ENCODE measurements at regions not wholly inside any gene's neighbourhood (a gene's known extent, or its start where the extent isn't known, plus 50 kb on each side); places are given as distances from the start of the nearest gene placed in this dataset.
"Not testable (repeated sequence)": the region's sequence is repeated elsewhere in the genome, so short reads cannot be mapped to it uniquely, and the experiment has no call there.

GRCh38 chr10:6847561-6847960, 267.5 kb upstream of the PRKCQ start:
- intact Hi-C loops (cut with DNase I), result no loop called here

GRCh38 chr10:6843894-6844650, 264.0 kb upstream of the PRKCQ start:
- intact Hi-C loops (cut with DNase I), result no loop called here
- no peak for DNase-seq

More at GRCh38 chr10:6847561-6847960, 267.5 kb upstream of the PRKCQ start:
- no peak for DNase-seq

GRCh38 chr10:6843481-6843881, 263.4 kb upstream of the PRKCQ start:
- intact Hi-C loops (cut with DNase I), result no loop called here
- peak in 35 of 42 donors; percentile 11 to 75 (median 48) for DNase-seq

DNA sequence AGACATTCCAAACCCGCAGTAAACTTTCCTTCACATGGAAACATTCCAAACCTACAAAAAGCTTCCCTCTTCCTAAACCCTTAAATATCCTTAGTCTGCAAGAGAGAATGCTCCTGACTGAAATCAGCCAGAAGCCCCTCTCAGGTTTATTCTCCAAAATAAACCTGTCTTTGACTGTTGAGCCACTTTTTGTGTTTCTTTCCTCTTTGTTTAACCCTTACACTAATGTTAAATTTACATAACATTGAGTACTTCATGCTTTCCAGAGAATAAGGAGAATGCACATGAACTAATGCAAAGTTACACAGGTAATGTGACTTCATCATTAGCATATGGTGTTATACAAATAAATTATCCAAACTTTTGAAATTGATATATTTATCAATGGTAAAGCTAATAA, 262.6 kb upstream of the PRKCQ start:
- no peak for DNase-seq
- intact Hi-C loops (cut with DNase I), result no loop called here

GRCh38 chr10:6841761-6842160, 261.7 kb upstream of the PRKCQ start:
- intact Hi-C loops (cut with DNase I), result no loop called here
- DNase-seq, result no peak

GRCh38 chr10:6840766-6841165, 260.7 kb upstream of the PRKCQ start:
- intact Hi-C loops (cut with DNase I), result no loop called here
- no peak for DNase-seq

GRCh38 chr10:6840201-6840691, 260.2 kb upstream of the PRKCQ start:
- intact Hi-C loops (cut with DNase I), result no loop called here
- DNase-seq, result no peak

GRCh38 chr10:6838118-6838517, 258.0 kb upstream of the PRKCQ start:
- intact Hi-C loops (cut with DNase I), result no loop called here
- peak in 1 of 42 donors; percentile 22 for DNase-seq

DNA sequence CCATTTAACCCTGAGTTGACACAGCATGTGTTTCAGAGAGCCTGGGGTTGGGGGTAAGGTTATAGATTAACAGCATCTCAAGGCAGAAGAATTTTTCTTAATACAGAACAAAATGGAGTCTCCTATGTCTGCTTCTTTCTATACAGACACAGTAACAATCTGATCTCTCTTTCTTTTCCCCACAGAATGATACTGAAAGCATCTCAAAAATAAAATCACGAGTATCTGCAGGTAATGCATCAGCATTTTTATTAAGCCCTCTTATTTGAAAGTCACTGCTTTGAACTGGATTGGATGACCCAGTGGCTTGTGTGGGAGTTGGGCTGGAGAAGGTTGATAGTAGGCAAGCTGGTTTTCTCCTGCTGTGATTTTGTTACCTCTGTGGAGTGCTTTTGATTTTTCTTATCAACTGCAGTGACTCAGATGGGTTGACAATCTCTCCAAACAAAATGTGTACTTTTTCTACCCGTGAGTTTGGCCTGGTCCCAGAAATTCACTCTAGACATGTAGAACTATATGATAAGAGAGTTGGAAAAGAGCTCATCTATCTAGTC, 253.5 kb upstream of the PRKCQ start:
- intact Hi-C loops (cut with DNase I), result no loop called here
- no peak for DNase-seq

DNA sequence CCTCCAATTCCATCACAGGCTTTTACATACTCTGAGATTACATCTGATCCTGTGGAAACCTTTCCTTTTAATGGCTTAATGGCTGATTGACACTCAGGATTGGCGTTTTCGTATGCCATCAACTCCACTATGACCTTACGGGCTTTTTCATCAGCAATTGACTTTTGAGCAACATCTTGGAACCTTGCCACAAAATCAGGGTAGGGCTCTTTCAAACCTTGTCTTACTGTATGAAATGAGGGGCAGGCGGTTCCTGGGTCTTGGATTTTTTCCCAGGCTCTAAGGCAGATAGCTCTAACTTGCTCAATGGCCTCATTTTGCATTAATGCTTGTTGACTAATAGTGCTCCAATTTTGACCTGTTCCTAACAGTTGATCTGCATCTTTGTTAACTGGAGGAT, 250.9 kb upstream of the PRKCQ start:
- intact Hi-C loops (cut with DNase I); DNase-seq: not testable (repeated sequence)

GRCh38 chr10:6824793-6825192, 244.7 kb upstream of the PRKCQ start:
- intact Hi-C loops (cut with DNase I); DNase-seq: not testable (repeated sequence)

- intact Hi-C loops (cut with DNase I), result no loop called here
- DNase-seq, result no peak
Observed at GRCh38 chr10:6823770-6824169, 243.7 kb upstream of the PRKCQ start.

GRCh38 chr10:6819301-6819700, 239.2 kb upstream of the PRKCQ start:
- no peak for DNase-seq
- intact Hi-C loops (cut with DNase I), result no loop called here

GRCh38 chr10:6817770-6818169, 237.7 kb upstream of the PRKCQ start:
- intact Hi-C loops (cut with DNase I), result no loop called here

DNA sequence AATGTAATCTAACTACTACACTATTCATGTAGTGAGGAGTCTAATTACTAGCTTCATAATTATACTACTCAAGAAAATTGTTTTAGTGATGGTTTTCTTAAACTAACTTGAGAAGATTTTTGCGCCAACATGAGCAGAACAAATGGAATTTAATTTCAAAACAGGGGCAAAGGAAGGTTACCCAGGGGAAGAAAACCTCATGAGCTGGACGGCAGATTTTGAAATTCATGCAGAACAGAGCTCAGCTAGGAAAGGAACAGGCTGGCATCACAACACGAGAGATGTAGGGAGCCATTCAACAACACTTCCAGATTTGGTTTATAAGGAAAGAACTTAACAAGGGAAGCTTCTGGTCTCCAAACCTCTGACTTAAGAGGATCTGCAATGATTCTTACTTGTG, 235.3 kb upstream of the PRKCQ start:
- intact Hi-C loops (cut with DNase I), result no loop called here

More at GRCh38 chr10:6817770-6818169, 237.7 kb upstream of the PRKCQ start:
- DNase-seq, result no peak

GRCh38 chr10:6813856-6814255, 233.8 kb upstream of the PRKCQ start:
- intact Hi-C loops (cut with DNase I), result no loop called here
- no peak for DNase-seq

More for the DNA sequence above, 235.3 kb upstream of the PRKCQ start:
- no peak for DNase-seq

DNA sequence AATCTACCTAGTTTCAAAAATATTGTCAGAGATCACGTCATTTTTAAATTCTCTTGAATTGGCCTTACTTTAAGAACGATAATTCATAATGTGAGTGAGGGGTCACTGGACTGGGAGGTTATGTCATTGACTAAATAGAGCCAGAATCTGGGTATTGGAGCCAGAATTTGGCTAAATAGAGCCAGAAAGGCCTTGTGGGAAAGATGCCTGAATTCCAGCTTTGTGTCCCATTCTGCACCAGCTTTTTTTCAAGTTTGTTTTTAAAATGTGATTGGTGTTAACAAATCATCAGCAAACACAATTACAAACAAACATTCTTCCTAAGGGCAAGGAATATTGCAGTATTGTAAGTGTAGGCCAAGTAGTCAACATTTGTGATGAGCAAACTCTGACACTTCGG, 233.2 kb upstream of the PRKCQ start:
- intact Hi-C loops (cut with DNase I), result no loop called here
- no peak for DNase-seq

DNA sequence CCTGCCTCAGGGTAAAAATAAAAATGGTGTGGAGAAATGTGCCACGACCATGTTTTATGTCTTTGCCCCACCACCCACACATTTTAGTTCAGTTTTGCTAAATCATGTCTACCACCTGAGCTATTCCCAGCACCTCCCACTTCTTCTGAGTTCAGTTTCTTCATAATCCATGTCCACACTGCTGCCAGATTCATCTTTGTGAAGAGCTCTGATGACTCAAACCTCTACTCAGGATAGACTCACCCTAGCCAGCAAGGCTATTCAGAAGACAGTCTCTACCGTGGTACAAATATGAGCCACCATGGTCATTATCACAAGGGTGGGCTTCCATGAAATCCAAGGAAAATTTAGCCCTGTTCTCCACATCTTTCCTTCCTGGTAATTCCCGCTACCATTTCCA, 231.1 kb upstream of the PRKCQ start:
- DNase-seq, result no peak
- intact Hi-C loops (cut with DNase I), result no loop called here

DNA sequence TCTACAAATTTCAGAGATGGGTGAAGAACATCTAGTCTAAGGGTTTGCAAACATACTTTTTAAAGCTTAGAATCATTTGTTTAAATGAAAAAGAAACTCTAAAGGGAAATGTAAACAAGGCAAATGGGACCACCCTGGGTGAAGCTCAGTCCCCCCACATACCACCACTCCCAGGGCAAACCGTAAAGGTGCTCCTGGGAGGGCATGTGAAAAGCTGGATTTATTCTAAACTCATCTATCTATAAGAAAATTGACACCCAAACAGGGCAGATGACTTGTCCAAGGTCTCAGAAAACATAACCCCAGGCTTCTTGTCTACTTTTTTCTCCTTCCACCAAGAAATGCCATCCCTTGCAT, 223.3 kb upstream of the PRKCQ start:
- intact Hi-C loops (cut with DNase I), result no loop called here
- no peak for DNase-seq

DNA sequence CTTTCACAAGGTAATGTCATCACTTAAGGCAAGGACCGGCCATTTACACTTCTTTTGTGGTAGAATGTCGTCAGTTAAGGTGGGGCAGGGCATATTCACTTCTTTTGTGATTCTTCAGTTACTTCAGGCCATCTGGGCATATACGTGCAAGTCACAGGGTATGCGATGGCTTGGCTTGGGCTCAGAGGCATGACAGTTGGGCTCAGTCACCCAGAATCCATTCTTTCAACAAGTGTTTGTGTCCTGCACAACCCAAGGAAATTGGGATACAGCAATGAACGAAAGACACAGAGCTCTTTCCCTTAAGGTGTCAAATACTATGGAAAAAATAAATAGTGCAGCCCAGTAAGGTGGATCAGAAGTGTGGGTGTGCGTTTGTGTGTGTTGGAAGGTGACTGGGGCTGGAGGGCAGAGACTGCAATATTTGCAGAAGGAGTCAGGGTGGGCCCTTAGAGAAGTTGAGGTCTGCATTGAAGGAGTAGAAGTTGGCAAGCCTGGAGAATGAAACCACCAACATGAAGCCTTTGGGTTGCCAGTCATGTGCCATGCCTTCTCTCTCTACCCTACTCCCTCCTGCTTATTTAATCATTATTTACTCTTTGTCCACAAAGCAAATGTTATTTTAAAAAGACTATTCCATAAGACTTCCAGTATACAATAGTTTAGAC, 222.8 kb upstream of the PRKCQ start:
- intact Hi-C loops (cut with DNase I), result no loop called here
- DNase-seq, result no peak

Measured in head of caudate nucleus (tissue), 42 donors.